ENCODE measurements at regions not wholly inside any gene's neighbourhood (a gene's known extent, or its start where the extent isn't known, plus 50 kb on each side); places are given as distances from the start of the nearest gene placed in this dataset.

GRCh38 chr2:8030573-8031303 is 651.1 kb upstream of the ID2 start:
- H3K36me3 ChIP-seq = no peaks in the 10 kb centered on the region

GRCh38 chr2:8031370-8031769 is 650.5 kb upstream of the ID2 start:
- no peaks in the 10 kb centered on the region for H3K4me1 ChIP-seq
- intact Hi-C loops (cut with DNase I) = no loop called here
- no peaks in the 10 kb centered on the region for H3K27me3 ChIP-seq
- no peaks in the 10 kb centered on the region for H3K9me3 ChIP-seq
- TF ChIP-seq CTCF (IDR thresholded peaks at IDR 0.05) (no peak), POLR2A (IDR thresholded peaks at IDR 0.05) (no peak)
- no peak for DNase-seq
- H3K4me3 ChIP-seq = no peak overlapping the region
- no peaks in the 10 kb centered on the region for H3K36me3 ChIP-seq
- 95 to 96% methylated on average over 4 of the region's 4 CpGs for WGBS, 2 donors
- no peak overlapping the region for H3K27ac ChIP-seq

More at GRCh38 chr2:8030573-8031303, 651.1 kb upstream of the ID2 start:
- DNase-seq = no peak
- H3K27ac ChIP-seq = no peak overlapping the region
- no peaks in the 10 kb centered on the region for H3K9me3 ChIP-seq
- intact Hi-C loops (cut with DNase I) = no loop called here
- TF ChIP-seq CTCF (IDR thresholded peaks at IDR 0.05) = no peak
- no peak for TF ChIP-seq POLR2A (IDR thresholded peaks at IDR 0.05)
- no peaks in the 10 kb centered on the region for H3K27me3 ChIP-seq
- 60 to 61% methylated on average over 7 of the region's 8 CpGs for WGBS, 2 donors
- H3K4me3 ChIP-seq = no peak overlapping the region
- H3K4me1 ChIP-seq = no peaks in the 10 kb centered on the region

- Histone ChIP-seq H3K36me3 (no peaks in the 10 kb centered on the region), H3K9me3 (no peaks in the 10 kb centered on the region), H3K27ac (no peak overlapping the region), H3K4me3 (no peak overlapping the region), H3K4me1 (no peaks in the 10 kb centered on the region), H3K27me3 (no peaks in the 10 kb centered on the region)
- DNase-seq = no peak
- TF ChIP-seq POLR2A (IDR thresholded peaks at IDR 0.05) (no peak), CTCF (IDR thresholded peaks at IDR 0.05) (no peak)
- intact Hi-C loops (cut with DNase I) = no loop called here
- WGBS, 2 donors = 67 to 88% methylated on average over 7 of the region's 7 CpGs
Observed at GRCh38 chr2:8033546-8034096, 648.2 kb upstream of the ID2 start.

GRCh38 chr2:8036366-8036765 is 645.5 kb upstream of the ID2 start:
- Histone ChIP-seq H3K27me3 (no peaks in the 10 kb centered on the region), H3K4me3 (no peak overlapping the region), H3K27ac (no peak overlapping the region), H3K36me3 (no peaks in the 10 kb centered on the region), H3K4me1 (no peaks in the 10 kb centered on the region), H3K9me3 (no peaks in the 10 kb centered on the region)
- no peak for DNase-seq
- intact Hi-C loops (cut with DNase I) = no loop called here
- 75 to 83% methylated on average over 2 of the region's 2 CpGs for WGBS, 2 donors
- TF ChIP-seq CTCF (IDR thresholded peaks at IDR 0.05) = no peak
- no peak for TF ChIP-seq POLR2A (IDR thresholded peaks at IDR 0.05)

- no peak overlapping the region for H3K4me3 ChIP-seq
- no peaks in the 10 kb centered on the region for H3K27me3 ChIP-seq
- TF ChIP-seq CTCF (IDR thresholded peaks at IDR 0.05) (no peak), POLR2A (IDR thresholded peaks at IDR 0.05) (no peak)
- no peaks in the 10 kb centered on the region for H3K9me3 ChIP-seq
- no peak for DNase-seq
- H3K27ac ChIP-seq = no peak overlapping the region
- intact Hi-C loops (cut with DNase I) = no loop called here
- no peaks in the 10 kb centered on the region for H3K36me3 ChIP-seq
- no peaks in the 10 kb centered on the region for H3K4me1 ChIP-seq
- WGBS, 2 donors = 61 to 64% methylated on average over 2 of the region's 2 CpGs
Observed at GRCh38 chr2:8039732-8040131, 642.1 kb upstream of the ID2 start.
